ENCODE measurements at regions not wholly inside any gene's neighbourhood (a gene's known extent, or its start where the extent isn't known, plus 50 kb on each side); places are given as distances from the start of the nearest gene placed in this dataset.

GRCh38 chr5:1660511-1660910, 136.8 kb upstream of the LPCAT1 start:
- TF ChIP-seq ZNF384 (IDR thresholded peaks at IDR 0.05) (no peak), PKNOX1 (IDR thresholded peaks at IDR 0.05) (no peak), BHLHE40 (IDR thresholded peaks at IDR 0.05; ENCODE audit: borderline replicate concordance) (no peak), CTBP1 (IDR thresholded peaks at IDR 0.05; ENCODE audit: borderline replicate concordance) (no peak), SUZ12 (IDR thresholded peaks at IDR 0.05) (no peak), TARDBP (IDR thresholded peaks at IDR 0.05) (no peak), ELF4 (IDR thresholded peaks at IDR 0.05) (no peak), HDGF (IDR thresholded peaks at IDR 0.05; ENCODE audit: borderline replicate concordance) (no peak)
